Activated T-cell treated with anti-CD3 and anti-CD28 coated beads, Interleukin-2, amount 50 U/mL, for 24 hours (primary cell): ENCODE measurements at regions not wholly inside any gene's neighbourhood (a gene's known extent, or its start where the extent isn't known, plus 50 kb on each side); places are given as distances from the start of the nearest gene placed in this dataset.
"Not testable (repeated sequence)": the region's sequence is repeated elsewhere in the genome, so short reads cannot be mapped to it uniquely, and the experiment has no call there.

Source experiments
- DNase-seq: peaks from one replicate; pipeline ENCODE4 v3.0.0-alpha.2; 2020
- H3K27ac Mint-ChIP-seq: 2 replicates; pipeline ENCODE4 v1.8.0; 2020; ENCODE audit warnings: mild to moderate bottlenecking, mixed read lengths
- H3K27me3 Mint-ChIP-seq: 2 replicates; pipeline ENCODE4 v1.8.0; 2020; ENCODE audit warnings: mixed read lengths
- H3K36me3 Mint-ChIP-seq: 2 replicates; pipeline ENCODE4 v1.8.0; 2020; ENCODE audit warnings: low read depth, mixed read lengths
- H3K4me1 Mint-ChIP-seq: 2 replicates; pipeline ENCODE4 v1.8.0; 2020; ENCODE audit warnings: low read depth, mixed read lengths
- H3K4me3 Mint-ChIP-seq: 2 replicates; pipeline ENCODE4 v1.8.0; 2020; ENCODE audit warnings: mild to moderate bottlenecking, moderate library complexity, mixed read lengths
- H3K9me3 Mint-ChIP-seq: 2 replicates; pipeline ENCODE4 v1.8.0; 2020; ENCODE audit warnings: mixed read lengths

DNA sequence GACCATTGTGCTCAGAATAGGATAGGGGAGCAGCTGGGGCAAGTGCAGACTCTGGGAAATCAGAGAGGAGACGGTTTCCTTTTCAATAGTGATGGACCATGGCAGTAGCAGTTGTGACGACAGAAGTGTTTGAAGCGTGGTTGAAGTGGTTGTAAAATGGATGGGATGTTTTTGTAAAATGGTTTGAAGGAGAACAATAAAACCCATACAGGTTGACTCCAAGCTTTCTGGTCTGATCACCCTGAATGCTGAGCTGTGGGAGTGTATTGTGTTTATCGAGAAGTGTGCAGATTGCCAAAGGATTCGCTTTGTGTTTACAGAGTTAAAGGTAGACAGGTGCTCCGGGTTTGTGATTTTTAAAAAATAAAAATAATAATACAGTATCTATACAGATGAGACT lies 255.2 kb upstream of the SULF2 start:
- H3K27me3 Mint-ChIP-seq = peaks cover 10% of the 10 kb centered on the region
- no peaks in the 10 kb centered on the region for H3K36me3 Mint-ChIP-seq
- no peak overlapping the region for H3K4me3 Mint-ChIP-seq
- H3K9me3 Mint-ChIP-seq = no peaks in the 10 kb centered on the region
- H3K27ac Mint-ChIP-seq = no peak overlapping the region
- DNase-seq = no peak
- no peaks in the 10 kb centered on the region for H3K4me1 Mint-ChIP-seq

DNA sequence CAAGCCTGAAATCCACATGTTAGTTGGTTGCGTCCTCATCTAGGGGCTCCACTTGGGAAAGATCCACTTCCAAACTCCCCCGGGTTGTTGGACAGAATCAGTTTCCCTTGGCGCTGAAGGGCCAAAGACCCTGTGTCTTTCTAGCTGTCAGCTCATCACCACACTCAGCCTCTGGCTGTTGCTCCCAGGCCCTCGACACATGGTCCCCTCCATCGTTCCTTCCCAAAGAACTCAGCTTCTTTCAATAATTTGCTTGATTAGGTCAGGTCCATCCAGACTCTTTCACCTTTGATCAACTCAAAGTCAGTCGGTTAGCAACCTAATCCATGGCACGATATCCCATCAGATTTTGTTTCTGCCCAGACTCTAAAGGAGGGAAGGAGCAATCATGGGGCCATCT lies 254.8 kb upstream of the SULF2 start:
- no peaks in the 10 kb centered on the region for H3K36me3 Mint-ChIP-seq
- no peaks in the 10 kb centered on the region for H3K4me1 Mint-ChIP-seq
- no peak overlapping the region for H3K4me3 Mint-ChIP-seq
- no peak overlapping the region for H3K27ac Mint-ChIP-seq
- H3K9me3 Mint-ChIP-seq = no peaks in the 10 kb centered on the region
- H3K27me3 Mint-ChIP-seq = peaks cover 10% of the 10 kb centered on the region
- no peak for DNase-seq

GRCh38 chr20:48039514-48039913 lies 254.2 kb upstream of the SULF2 start:
- no peak for DNase-seq
- H3K9me3 Mint-ChIP-seq = no peaks in the 10 kb centered on the region
- no peak overlapping the region for H3K4me3 Mint-ChIP-seq
- H3K27me3 Mint-ChIP-seq = peaks cover 14% of the 10 kb centered on the region
- no peak overlapping the region for H3K27ac Mint-ChIP-seq
- H3K4me1 Mint-ChIP-seq = no peaks in the 10 kb centered on the region
- no peaks in the 10 kb centered on the region for H3K36me3 Mint-ChIP-seq

GRCh38 chr20:48038713-48039112 lies 253.4 kb upstream of the SULF2 start:
- Mint-ChIP-seq H3K4me3 (no peak overlapping the region), H3K27me3 (peaks cover 14% of the 10 kb centered on the region), H3K27ac (no peak overlapping the region), H3K36me3 (no peaks in the 10 kb centered on the region), H3K4me1 (no peaks in the 10 kb centered on the region), H3K9me3 (no peaks in the 10 kb centered on the region)
- DNase-seq = no peak

DNA sequence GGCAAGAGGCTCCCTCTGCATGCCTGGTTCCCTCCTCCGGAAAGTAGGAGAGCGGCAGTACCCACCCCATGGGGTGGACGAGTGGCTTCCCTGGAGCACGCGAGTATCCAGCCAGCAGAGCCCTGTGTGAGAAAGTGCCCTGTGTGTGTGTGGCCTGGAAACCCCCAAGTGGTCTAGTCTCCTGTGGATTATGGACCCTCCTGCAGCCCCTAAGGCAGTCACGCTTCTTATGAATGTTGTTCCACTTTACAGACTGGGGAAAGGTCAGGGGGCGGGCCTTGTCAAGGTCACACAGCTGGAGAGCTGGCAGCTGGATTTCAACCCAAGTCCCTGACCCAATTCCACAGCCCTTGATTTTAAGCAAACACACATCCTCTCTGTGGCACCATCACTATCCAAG lies 252.5 kb upstream of the SULF2 start:
- not testable (repeated sequence) for H3K9me3 Mint-ChIP-seq

DNA sequence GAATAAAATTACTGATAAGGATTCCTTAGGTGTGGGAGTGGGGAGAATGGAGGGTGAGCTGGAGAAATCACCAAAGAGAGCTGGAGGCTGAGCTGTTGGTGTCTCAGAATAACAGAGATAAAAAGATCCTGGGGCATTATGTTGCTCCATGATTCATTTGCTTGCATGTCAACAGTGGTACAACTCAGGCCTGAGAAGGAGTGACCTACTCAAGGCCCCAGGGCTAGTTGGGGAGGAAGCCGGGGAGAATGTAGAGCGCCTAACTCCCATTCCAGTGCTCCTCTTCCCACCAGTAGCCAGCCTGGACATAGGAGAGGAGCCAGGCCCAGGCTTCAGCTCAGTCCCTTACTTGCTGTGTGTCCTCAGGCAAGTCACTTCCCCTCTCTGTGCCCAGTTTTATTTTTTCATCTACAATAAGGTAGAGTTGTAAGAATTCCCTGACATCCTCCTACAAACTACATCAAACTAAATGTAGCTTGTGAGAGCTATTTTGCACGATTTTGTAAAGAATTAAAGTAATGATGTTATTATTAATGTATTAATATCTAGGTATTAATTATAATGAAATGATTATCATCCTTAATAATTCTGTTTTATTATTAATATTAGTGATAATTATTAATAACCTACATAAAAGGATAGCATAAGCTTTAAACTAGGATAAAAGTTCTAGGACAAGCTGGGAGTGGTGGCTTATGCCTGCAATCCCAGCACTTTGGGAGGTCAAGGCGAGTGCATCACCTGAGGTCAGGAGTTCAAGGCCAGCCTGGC lies 250.9 kb upstream of the SULF2 start:
- no peak for DNase-seq
- no peak overlapping the region for H3K27ac Mint-ChIP-seq
- H3K4me3 Mint-ChIP-seq = no peak overlapping the region
- H3K27me3 Mint-ChIP-seq = peaks cover 20% of the 10 kb centered on the region
- H3K4me1 Mint-ChIP-seq = no peaks in the 10 kb centered on the region
- no peaks in the 10 kb centered on the region for H3K9me3 Mint-ChIP-seq
- H3K36me3 Mint-ChIP-seq = no peaks in the 10 kb centered on the region

More for the DNA sequence above, 252.5 kb upstream of the SULF2 start:
- not testable (repeated sequence) for H3K27ac Mint-ChIP-seq, H3K4me1 Mint-ChIP-seq, H3K36me3 Mint-ChIP-seq, DNase-seq, H3K4me3 Mint-ChIP-seq
- H3K27me3 Mint-ChIP-seq = peaks cover 14% of the 10 kb centered on the region

DNA sequence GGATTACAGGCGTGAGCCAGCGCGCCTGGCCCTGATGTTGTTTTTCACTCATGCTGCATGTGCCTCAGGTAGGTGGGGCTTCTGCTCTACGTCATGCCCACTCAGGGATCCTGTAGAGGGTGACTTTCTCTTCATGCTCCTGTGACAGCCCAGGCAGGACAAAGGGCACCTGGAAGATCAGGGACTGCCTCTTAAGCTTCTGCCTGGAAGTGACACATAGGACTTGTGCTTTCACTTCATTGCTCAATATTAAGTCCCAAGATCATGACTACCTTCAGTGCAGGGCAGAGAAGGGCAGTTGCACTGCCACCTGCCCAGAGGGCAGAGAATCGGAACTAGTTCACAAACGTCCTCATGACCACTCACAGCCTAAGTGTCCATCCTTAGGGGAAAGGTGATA lies 249.5 kb upstream of the SULF2 start:
- H3K36me3 Mint-ChIP-seq = no peaks in the 10 kb centered on the region
- no peak overlapping the region for H3K4me3 Mint-ChIP-seq
- DNase-seq = no peak
- H3K27me3 Mint-ChIP-seq = peaks cover 22% of the 10 kb centered on the region
- no peaks in the 10 kb centered on the region for H3K9me3 Mint-ChIP-seq
- no peaks in the 10 kb centered on the region for H3K4me1 Mint-ChIP-seq
- no peak overlapping the region for H3K27ac Mint-ChIP-seq

- not testable (repeated sequence) for H3K36me3 Mint-ChIP-seq, H3K27ac Mint-ChIP-seq, H3K4me1 Mint-ChIP-seq, H3K9me3 Mint-ChIP-seq, DNase-seq, H3K4me3 Mint-ChIP-seq
- peaks cover 18% of the 10 kb centered on the region for H3K27me3 Mint-ChIP-seq
Measured at GRCh38 chr20:48033005-48033404, 247.7 kb upstream of the SULF2 start.

DNA sequence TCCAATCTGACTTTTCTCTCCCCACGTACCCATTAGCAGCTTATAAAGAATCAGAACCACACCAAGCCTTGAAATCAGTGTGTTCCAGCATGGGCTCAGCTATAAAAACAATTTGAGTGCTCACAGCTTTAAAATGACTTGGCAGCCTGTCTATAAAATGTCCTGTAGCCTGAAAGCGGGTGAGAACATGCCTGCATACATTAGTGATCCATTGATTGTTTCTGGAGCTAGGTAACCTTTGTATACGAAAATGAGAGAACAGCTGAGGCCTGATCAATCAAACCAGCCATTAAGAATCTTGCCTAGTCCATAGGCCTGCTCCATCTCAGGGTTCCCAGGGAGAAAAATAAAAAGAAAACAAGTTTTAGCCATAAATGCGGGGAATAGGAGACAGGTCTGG lies 245.8 kb upstream of the SULF2 start:
- Mint-ChIP-seq H3K9me3 (no peaks in the 10 kb centered on the region), H3K27ac (no peak overlapping the region), H3K27me3 (peaks cover 25% of the 10 kb centered on the region), H3K4me3 (no peak overlapping the region), H3K36me3 (no peaks in the 10 kb centered on the region), H3K4me1 (no peaks in the 10 kb centered on the region)
- DNase-seq = no peak

DNA sequence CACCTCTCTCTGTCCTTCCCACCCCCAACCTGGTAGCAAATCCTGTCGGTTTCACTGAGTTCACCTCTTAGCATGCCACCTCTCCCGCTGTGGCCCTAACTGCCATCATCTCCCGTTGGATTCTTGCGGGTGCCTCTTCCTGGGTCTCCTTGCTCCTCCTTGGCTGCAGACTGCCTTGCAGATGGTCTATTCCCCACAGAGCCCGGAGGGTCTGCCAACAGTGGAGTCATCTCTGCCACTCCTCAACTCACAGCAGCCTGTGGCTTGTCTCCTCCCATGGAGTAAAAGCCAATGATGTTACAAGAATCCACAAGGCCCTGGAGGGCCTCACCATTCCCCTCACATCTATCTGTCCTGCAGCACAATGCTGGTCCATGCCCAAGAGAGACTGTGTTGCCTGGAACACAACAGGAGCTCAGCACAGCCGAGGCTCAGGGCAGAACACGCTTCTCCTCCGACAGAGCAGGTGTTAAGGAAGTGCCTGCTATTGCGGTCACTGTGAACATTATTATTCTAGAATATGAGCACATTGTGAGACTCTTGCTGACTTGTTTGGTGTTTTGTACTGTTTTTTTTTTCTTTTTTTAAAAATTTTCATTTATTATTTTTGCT lies 241.8 kb upstream of the SULF2 start:
- Mint-ChIP-seq H3K4me1 (no peaks in the 10 kb centered on the region), H3K27me3 (peaks cover 17% of the 10 kb centered on the region), H3K36me3 (no peaks in the 10 kb centered on the region), H3K4me3 (no peak overlapping the region), H3K27ac (no peak overlapping the region), H3K9me3 (no peaks in the 10 kb centered on the region)
- DNase-seq = no peak

DNA sequence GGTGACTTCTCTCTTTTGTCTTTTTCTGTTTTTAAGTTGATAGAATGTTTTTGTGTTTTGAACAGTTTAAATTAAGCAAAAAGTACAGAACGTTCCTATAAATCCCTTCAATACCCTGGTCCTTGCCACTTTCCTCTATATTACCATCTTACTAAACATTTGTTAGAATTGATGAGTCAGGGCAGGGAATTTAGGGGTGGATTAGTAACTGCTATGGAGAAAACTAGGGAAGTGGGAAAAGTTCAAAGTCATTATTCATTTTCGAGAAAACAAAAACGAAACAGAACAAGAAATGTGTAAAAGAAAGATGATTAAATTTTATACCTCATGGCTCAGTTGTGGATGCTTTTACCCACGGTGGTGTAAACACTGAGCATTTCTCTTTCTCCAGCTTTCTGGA lies 240.4 kb upstream of the SULF2 start:
- H3K4me3 Mint-ChIP-seq = no peak overlapping the region
- H3K36me3 Mint-ChIP-seq = no peaks in the 10 kb centered on the region
- peaks cover 18% of the 10 kb centered on the region for H3K27me3 Mint-ChIP-seq
- H3K4me1 Mint-ChIP-seq = no peaks in the 10 kb centered on the region
- DNase-seq = no peak
- no peaks in the 10 kb centered on the region for H3K9me3 Mint-ChIP-seq
- H3K27ac Mint-ChIP-seq = no peak overlapping the region

GRCh38 chr20:48025051-48025515 lies 239.8 kb upstream of the SULF2 start:
- DNase-seq = no peak
- peaks cover 20% of the 10 kb centered on the region for H3K27me3 Mint-ChIP-seq
- no peak overlapping the region for H3K27ac Mint-ChIP-seq

DNA sequence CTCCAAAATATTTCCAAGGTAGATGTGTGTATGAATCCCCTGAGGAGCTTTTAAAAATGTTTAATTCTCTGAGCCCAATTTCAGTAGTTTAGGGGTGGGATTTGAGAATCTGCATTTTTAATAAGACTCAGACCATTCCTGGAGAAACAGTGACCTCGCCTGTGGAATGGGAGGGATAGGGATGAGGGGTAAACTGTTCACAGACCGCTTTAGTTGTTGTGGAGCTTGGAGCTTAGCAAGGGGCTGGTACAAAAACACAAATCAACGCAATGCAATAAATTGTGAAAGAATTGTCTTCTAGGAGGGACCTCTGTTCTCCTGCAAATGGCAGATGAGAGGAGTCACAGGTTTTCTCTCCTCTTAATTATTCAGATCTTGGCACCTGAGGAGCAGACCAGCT lies 239.3 kb upstream of the SULF2 start:
- H3K27ac Mint-ChIP-seq = no peak overlapping the region
- no peaks in the 10 kb centered on the region for H3K9me3 Mint-ChIP-seq
- peaks cover 26% of the 10 kb centered on the region for H3K27me3 Mint-ChIP-seq
- H3K36me3 Mint-ChIP-seq = no peaks in the 10 kb centered on the region
- DNase-seq = no peak
- no peak overlapping the region for H3K4me3 Mint-ChIP-seq
- H3K4me1 Mint-ChIP-seq = no peaks in the 10 kb centered on the region

More at GRCh38 chr20:48025051-48025515, 239.8 kb upstream of the SULF2 start:
- no peak overlapping the region for H3K4me3 Mint-ChIP-seq
- no peaks in the 10 kb centered on the region for H3K9me3 Mint-ChIP-seq
- H3K36me3 Mint-ChIP-seq = no peaks in the 10 kb centered on the region
- no peaks in the 10 kb centered on the region for H3K4me1 Mint-ChIP-seq

DNA sequence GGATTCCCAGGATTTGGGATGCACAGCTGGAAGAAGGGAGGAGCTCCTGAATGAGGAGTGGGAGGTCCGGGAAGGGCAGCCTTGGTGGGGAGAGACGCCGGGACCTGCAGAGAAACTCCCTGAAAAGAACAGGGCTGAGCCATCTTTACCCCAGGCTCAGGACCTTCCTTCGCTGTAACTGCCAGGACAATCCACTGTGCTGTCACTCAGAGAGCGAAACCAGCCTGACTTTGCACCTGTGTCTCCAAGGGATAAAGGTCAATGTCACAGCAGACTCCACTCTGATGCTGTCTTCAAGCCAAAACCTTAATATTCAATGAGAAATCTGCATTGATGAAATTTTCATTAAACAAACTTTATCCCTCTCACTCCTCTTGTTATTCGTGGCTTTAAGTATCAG lies 235.4 kb upstream of the SULF2 start:
- not testable (repeated sequence) for H3K27ac Mint-ChIP-seq, H3K4me3 Mint-ChIP-seq, H3K36me3 Mint-ChIP-seq, H3K4me1 Mint-ChIP-seq, DNase-seq, H3K9me3 Mint-ChIP-seq
- peaks cover 30% of the 10 kb centered on the region for H3K27me3 Mint-ChIP-seq

DNA sequence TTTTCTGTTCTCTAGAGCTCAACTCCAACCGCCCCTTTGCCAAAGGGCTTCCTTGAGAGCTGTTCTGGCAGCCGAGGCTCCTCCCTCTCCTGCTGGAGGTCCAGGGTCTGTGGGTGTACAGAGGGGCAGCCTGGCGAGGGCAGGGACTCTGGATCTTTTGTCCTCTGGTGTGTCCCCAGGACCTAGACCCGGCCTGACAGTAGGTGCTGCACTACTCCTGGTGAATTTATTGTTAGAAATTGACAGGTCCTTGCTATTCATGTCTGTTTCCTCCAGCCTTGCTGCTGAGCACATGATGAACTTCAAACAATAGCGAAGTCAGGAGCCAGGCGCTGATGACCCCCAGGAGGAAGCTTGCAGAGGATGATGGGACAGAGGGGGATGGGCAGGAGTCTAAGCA lies 234.7 kb upstream of the SULF2 start:
- Mint-ChIP-seq H3K36me3 (no peaks in the 10 kb centered on the region), H3K27ac (no peak overlapping the region), H3K4me1 (no peaks in the 10 kb centered on the region), H3K27me3 (peaks cover 30% of the 10 kb centered on the region), H3K9me3 (no peaks in the 10 kb centered on the region), H3K4me3 (no peak overlapping the region)
- no peak for DNase-seq
